IMR-90 (cell line): ENCODE measurements at regions not wholly inside any gene's neighbourhood (a gene's known extent, or its start where the extent isn't known, plus 50 kb on each side); places are given as distances from the start of the nearest gene placed in this dataset.

Experiments used
- ATAC-seq: fragments of 200-7000 bp; cut with Tn5 transposase; 2 replicates; pipeline ENCODE4 v1.9.1; 2020; ENCODE audit warnings: low read depth, mild to moderate bottlenecking, moderate library complexity
- BruUV-seq: library from RNA; stranded (reverse); fragments of 400-500 nt; replicated peaks from 2 replicates; lab custom pipeline; 2021; lab: Mats Ljungman, UMichigan
- CTCF ChIA-PET: fragments of 300-600 bp; formaldehyde crosslinking; extraction: SDS; loops from one replicate; lab custom pipeline; 2021; ENCODE audit warnings: antibody characterized with exemption; lab: Yijun Ruan, JAX
- POLR2A ChIA-PET: fragments of 300-600 bp; sonication (Branson Sonifier 250); formaldehyde crosslinking; loops from one replicate; lab custom pipeline; 2022; ENCODE audit warnings: antibody characterized with exemption; ENCODE audit not compliant: unreplicated experiment; lab: Charles Lee
- DNase-seq: peaks from one replicate; pipeline ENCODE4 v3.0.0; 2013
- H2AFZ ChIP-seq: replicated peaks from 2 replicates; pipeline ENCODE3; 2013; ENCODE audit warnings: low read length, mild to moderate bottlenecking; ENCODE audit not compliant: poor library complexity
- H2AK5ac ChIP-seq: 2 replicates; pipeline ENCODE4 v1.6.1; 2013; ENCODE audit warnings: low read depth, low read length, inconsistent platforms
- H2AK9ac ChIP-seq: replicated peaks from 2 replicates; pipeline ENCODE3; 2013; ENCODE audit warnings: mild to moderate bottlenecking, low read depth, low read length, moderate library complexity; ENCODE audit not compliant: poor library complexity
- H2BK120ac ChIP-seq: 2 replicates; pipeline ENCODE4 v1.6.1; 2013; ENCODE audit warnings: low read depth, low read length, inconsistent platforms
- H2BK15ac ChIP-seq: 3 replicates; pipeline ENCODE4 v1.6.1; 2013; ENCODE audit warnings: low read depth, low read length, inconsistent platforms
- H2BK20ac ChIP-seq: 2 replicates; pipeline ENCODE4 v1.6.1; 2013; ENCODE audit warnings: low read depth, mild to moderate bottlenecking, inconsistent platforms, low read length, moderate library complexity
- H2BK5ac ChIP-seq: 2 replicates; pipeline ENCODE4 v1.6.1; 2013; ENCODE audit warnings: mild to moderate bottlenecking, low read depth, low read length, inconsistent platforms; ENCODE audit not compliant: poor library complexity, severe bottlenecking
- H3K14ac ChIP-seq: replicated peaks from 2 replicates; pipeline ENCODE4 v1.6.1; 2013; ENCODE audit warnings: low read depth, low read length, inconsistent platforms
- H3K18ac ChIP-seq: 2 replicates; pipeline ENCODE4 v1.6.1; 2013; ENCODE audit warnings: low read depth, low read length, control low read depth
- H3K23ac ChIP-seq: 2 replicates; pipeline ENCODE4 v1.6.1; 2013; ENCODE audit warnings: low read depth, low read length, inconsistent platforms
- H3K27ac ChIP-seq: 2 replicates; pipeline ENCODE4 v1.5.1; 2013; ENCODE audit warnings: mild to moderate bottlenecking, control low read depth, low read length; ENCODE audit not compliant: insufficient read depth
- H3K27me3 ChIP-seq: 2 replicates; pipeline ENCODE4 v1.6.1; 2013; ENCODE audit warnings: low read length; ENCODE audit not compliant: control insufficient read depth, insufficient read depth
- H3K36me3 ChIP-seq: 2 replicates; pipeline ENCODE4 v1.6.1; 2013; ENCODE audit warnings: low read length, mixed read lengths; ENCODE audit not compliant: control insufficient read depth, insufficient read depth
- H3K4ac ChIP-seq: 2 replicates; pipeline ENCODE4 v1.6.1; 2013; ENCODE audit warnings: low read depth, low read length, inconsistent platforms
- H3K4me1 ChIP-seq: 2 replicates; pipeline ENCODE4 v1.6.1; 2013; ENCODE audit warnings: low read length, mixed read lengths; ENCODE audit not compliant: control insufficient read depth, insufficient read depth
- H3K4me2 ChIP-seq: 2 replicates; pipeline ENCODE4 v1.6.1; 2013; ENCODE audit warnings: low read depth, mild to moderate bottlenecking, control low read depth, low read length, moderate library complexity
- H3K4me3 ChIP-seq: 2 replicates; pipeline ENCODE4 v1.5.1; 2013; ENCODE audit warnings: low read depth, mild to moderate bottlenecking, control low read depth, low read length, moderate library complexity; ENCODE audit not compliant: insufficient read depth
- H3K56ac ChIP-seq: 2 replicates; pipeline ENCODE4 v1.6.1; 2013; ENCODE audit warnings: low read length, inconsistent platforms; ENCODE audit not compliant: insufficient read depth; ENCODE audit errors: extremely low read depth
- H3K79me1 ChIP-seq, 2 experiments: 2 replicates each; pipeline ENCODE4 v1.6.1; 2013; ENCODE audit warnings: low read length in 2 of 2, inconsistent platforms in 1 of 2, low read depth in 1 of 2
- H3K9ac ChIP-seq: 2 replicates; pipeline ENCODE4 v1.6.1; 2013; ENCODE audit warnings: low read depth, low read length, control low read depth
- H3K9me1 ChIP-seq: 2 replicates; pipeline ENCODE4 v1.6.1; 2013; ENCODE audit warnings: low read length, inconsistent platforms; ENCODE audit not compliant: insufficient read depth
- H3K9me3 ChIP-seq: 2 replicates; pipeline ENCODE4 v1.6.1; 2013; ENCODE audit warnings: low read length; ENCODE audit not compliant: control insufficient read depth, insufficient read depth
- H4K20me1 ChIP-seq: 2 replicates; pipeline ENCODE4 v1.6.1; 2013; ENCODE audit warnings: low read length, inconsistent platforms; ENCODE audit not compliant: insufficient read depth
- H4K5ac ChIP-seq: 2 replicates; pipeline ENCODE4 v1.6.1; 2013; ENCODE audit warnings: mild to moderate bottlenecking, low read depth, low read length, control low read depth
- H4K8ac ChIP-seq, 2 experiments: 2 replicates each; pipeline ENCODE4 v1.6.1; 2013; ENCODE audit warnings: low read depth in 2 of 2, low read length in 2 of 2, control low read depth in 1 of 2, inconsistent platforms in 1 of 2
- H4K91ac ChIP-seq: 2 replicates; pipeline ENCODE4 v1.6.1; 2013; ENCODE audit warnings: low read depth, low read length, inconsistent platforms; ENCODE audit not compliant: insufficient read depth
- BHLHE40 ChIP-seq: fragments of 150-350 bp; IDR thresholded peaks from 2 replicates; pipeline ENCODE4 v1.6.1; 2016; ENCODE audit warnings: mild to moderate bottlenecking, low read depth, low read length
- CEBPB ChIP-seq: IDR thresholded peaks from 2 replicates; pipeline ENCODE4 v1.6.1; 2012; ENCODE audit warnings: low read depth, low read length, improper control_type of control experiment
- CHD1 ChIP-seq: IDR thresholded peaks from 2 replicates; pipeline ENCODE4 v1.6.1; 2012; ENCODE audit warnings: low read depth, low read length, improper control_type of control experiment
- ELK1 ChIP-seq: fragments of 150-350 bp; IDR thresholded peaks from 2 replicates; pipeline ENCODE4 v1.6.1; 2016; ENCODE audit warnings: low read depth, mild to moderate bottlenecking, low read length, moderate library complexity, borderline replicate concordance
- FOS ChIP-seq: fragments of 150-350 bp; IDR thresholded peaks from 2 replicates; pipeline ENCODE4 v1.6.1; 2016; ENCODE audit warnings: low read depth, low read length
- MAFK ChIP-seq: IDR thresholded peaks from 2 replicates; pipeline ENCODE4 v1.6.1; 2012; ENCODE audit warnings: low read depth, low read length, improper control_type of control experiment
- MAZ ChIP-seq: IDR thresholded peaks from 2 replicates; pipeline ENCODE4 v1.6.1; 2012; ENCODE audit warnings: low read depth, mild to moderate bottlenecking, low read length, improper control_type of control experiment, moderate library complexity, borderline replicate concordance
- MXI1 ChIP-seq: IDR thresholded peaks from 2 replicates; pipeline ENCODE4 v1.6.1; 2012; ENCODE audit warnings: low read depth, mild to moderate bottlenecking, low read length, moderate library complexity, borderline replicate concordance
- NFE2L2 ChIP-seq: fragments of 150-350 bp; IDR thresholded peaks from 2 replicates; pipeline ENCODE4 v1.6.1; 2016; ENCODE audit warnings: low read depth, mild to moderate bottlenecking, low read length
- POLR2A ChIP-seq: IDR thresholded peaks from 2 replicates; pipeline ENCODE4 v1.6.1; 2012; ENCODE audit warnings: mild to moderate bottlenecking, low read depth, low read length
- RAD21 ChIP-seq: IDR thresholded peaks from 2 replicates; pipeline ENCODE4 v1.6.1; 2012; ENCODE audit warnings: low read length, improper control_type of control experiment
- RCOR1 ChIP-seq: IDR thresholded peaks from 2 replicates; pipeline ENCODE4 v1.6.1; 2012; ENCODE audit warnings: mild to moderate bottlenecking, low read length, improper control_type of control experiment; ENCODE audit not compliant: insufficient replicate concordance
- RFX5 ChIP-seq: IDR thresholded peaks from 2 replicates; pipeline ENCODE4 v1.8.0; 2012; ENCODE audit warnings: low read depth, mild to moderate bottlenecking, low read length, moderate library complexity
- SMC3 ChIP-seq: fragments of 150-350 bp; IDR thresholded peaks from 2 replicates; pipeline ENCODE4 v1.6.1; 2016; ENCODE audit warnings: low read depth, mild to moderate bottlenecking, antibody characterized with exemption, low read length, moderate library complexity
- WGBS, 2 experiments: methylation state at CpG; one replicate each; pipeline versions ENCODE4 v1.1.5 to v1.1.7; 2013; ENCODE audit warnings: missing lambda C conversion rate in 2 of 2; ENCODE audit not compliant: insufficient read length in 1 of 2; ENCODE audit errors: extremely low coverage in 2 of 2; 5-methylcytosine and 5-hydroxymethylcytosine counted together
- dilution Hi-C: fragments of 300-500 bp; cut with HindIII; formaldehyde crosslinking; loops from one replicate; pipeline ENCODE4 v1.14.3; 2018; ENCODE audit warnings: low sequenced_read_pairs; ENCODE audit not compliant: unreplicated experiment
- in situ Hi-C: fragments of 300-500 bp; cut with MboI; formaldehyde crosslinking; loops from 3 replicates; pipeline ENCODE4 v1.14.3; 2019; ENCODE audit warnings: low sequenced_read_pairs, inconsistent platforms, mixed read lengths
- intact Hi-C: fragments of 100-400 bp; cut with micrococcal nuclease; formaldehyde crosslinking; loops from 2 replicates; pipeline ENCODE4 v1.10.0; 2022
- TF ChIP-seq, protein P1 (sequence below): conservative IDR thresholded peaks from 2 replicates; pipeline ENCODE4 v1.5.1; 2012; ENCODE audit warnings: mild to moderate bottlenecking, low read depth, low read length, improper control_type of control experiment

- 17% methylated on average over 1 of the region's 13 CpGs; no CpG with 5 or more reads in 1 of the 2 experiments for WGBS, 2 experiments
- ChIA-PET CTCF (no interaction called here), POLR2A (no interaction called here)
- Histone ChIP-seq H3K14ac (no peak overlapping the region), H3K4me1 (no peaks in the 10 kb centered on the region), H3K79me1 (no peaks in the 10 kb centered on the region), H3K56ac (no peak overlapping the region), H3K9me1 (no peaks in the 10 kb centered on the region), H4K8ac (no peak overlapping the region), H4K20me1 (no peaks in the 10 kb centered on the region), H3K23ac (no peak overlapping the region), H2BK15ac (no peak overlapping the region), H2BK120ac (no peak overlapping the region), H3K18ac (no peak overlapping the region), H3K9ac (no peak overlapping the region), H3K9me3 (peaks cover 69% of the 10 kb centered on the region), H2AFZ (no peak overlapping the region), H3K27me3 (no peaks in the 10 kb centered on the region), H2AK9ac (no peak overlapping the region), H2BK20ac (no peak overlapping the region), H4K5ac (no peak overlapping the region), H3K36me3 (no peaks in the 10 kb centered on the region), H3K4me2 (no peak overlapping the region), H4K91ac (no peak overlapping the region), H3K27ac (no peak overlapping the region), H3K4ac (no peak overlapping the region), H2BK5ac (no peak overlapping the region), H3K4me3 (no peak overlapping the region), H2AK5ac (no peak overlapping the region)
- intact Hi-C loops = no loop called here
- dilution Hi-C loops = no loop called here
- ATAC-seq (no peak), DNase-seq (no peak)
- no TSS peak for BruUV-seq
- in situ Hi-C loops = no loop called here
- TF ChIP-seq CEBPB (no peak), ELK1 (no peak), RCOR1 (no peak), FOS (no peak), POLR2A (no peak), NFE2L2 (no peak), MAZ (no peak), RFX5 (no peak), MXI1 (no peak), MAFK (no peak), CHD1 (no peak), RAD21 (no peak), BHLHE40 (no peak), SMC3 (no peak)
- TF ChIP-seq, protein P1, sequence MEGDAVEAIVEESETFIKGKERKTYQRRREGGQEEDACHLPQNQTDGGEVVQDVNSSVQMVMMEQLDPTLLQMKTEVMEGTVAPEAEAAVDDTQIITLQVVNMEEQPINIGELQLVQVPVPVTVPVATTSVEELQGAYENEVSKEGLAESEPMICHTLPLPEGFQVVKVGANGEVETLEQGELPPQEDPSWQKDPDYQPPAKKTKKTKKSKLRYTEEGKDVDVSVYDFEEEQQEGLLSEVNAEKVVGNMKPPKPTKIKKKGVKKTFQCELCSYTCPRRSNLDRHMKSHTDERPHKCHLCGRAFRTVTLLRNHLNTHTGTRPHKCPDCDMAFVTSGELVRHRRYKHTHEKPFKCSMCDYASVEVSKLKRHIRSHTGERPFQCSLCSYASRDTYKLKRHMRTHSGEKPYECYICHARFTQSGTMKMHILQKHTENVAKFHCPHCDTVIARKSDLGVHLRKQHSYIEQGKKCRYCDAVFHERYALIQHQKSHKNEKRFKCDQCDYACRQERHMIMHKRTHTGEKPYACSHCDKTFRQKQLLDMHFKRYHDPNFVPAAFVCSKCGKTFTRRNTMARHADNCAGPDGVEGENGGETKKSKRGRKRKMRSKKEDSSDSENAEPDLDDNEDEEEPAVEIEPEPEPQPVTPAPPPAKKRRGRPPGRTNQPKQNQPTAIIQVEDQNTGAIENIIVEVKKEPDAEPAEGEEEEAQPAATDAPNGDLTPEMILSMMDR = no peak
These were observed 254.5 kb upstream of the B3GAT1 start for GRCh38 chr11:134666273-134667174.
